DOHH2 (cell line): ENCODE measurements at regions not wholly inside any gene's neighbourhood (a gene's known extent, or its start where the extent isn't known, plus 50 kb on each side); places are given as distances from the start of the nearest gene placed in this dataset.
"Not testable (repeated sequence)": the region's sequence is repeated elsewhere in the genome, so short reads cannot be mapped to it uniquely, and the experiment has no call there.

Source experiments
- H3F3A ChIP-seq: fragments of 200-600 bp; sonication (generic), shearing (Covaris generic); 2 replicates; pipeline ENCODE4 v1.6.0; 2016; ENCODE audit warnings: antibody characterized with exemption, mild to moderate bottlenecking; ENCODE audit not compliant: control insufficient read depth, insufficient read depth
- H3K27ac ChIP-seq: fragments of 200-600 bp; sonication (generic); 2 replicates; pipeline ENCODE4 v1.5.1; 2014; ENCODE audit warnings: low read depth, mild to moderate bottlenecking, low read length, moderate library complexity
- H3K27me3 ChIP-seq: fragments of 200-600 bp; sonication (generic); 2 replicates; pipeline ENCODE4 v1.6.1; 2014; ENCODE audit warnings: mild to moderate bottlenecking, low read length, mixed read lengths; ENCODE audit not compliant: control insufficient read depth
- H3K36me3 ChIP-seq: fragments of 200-600 bp; sonication (generic); 2 replicates; pipeline ENCODE4 v1.6.1; 2014; ENCODE audit warnings: mild to moderate bottlenecking, low read length, moderate library complexity, mixed read lengths; ENCODE audit not compliant: control insufficient read depth
- H3K4me1 ChIP-seq: fragments of 200-600 bp; sonication (generic); 2 replicates; pipeline ENCODE4 v1.6.1; 2014; ENCODE audit warnings: mild to moderate bottlenecking, low read length, mixed read lengths; ENCODE audit not compliant: control insufficient read depth
- H3K4me2 ChIP-seq: fragments of 200-600 bp; sonication (generic); 2 replicates; pipeline ENCODE4 v1.6.0; 2014; ENCODE audit warnings: mild to moderate bottlenecking, low read length, moderate library complexity
- H3K4me3 ChIP-seq: fragments of 200-600 bp; sonication (generic); 2 replicates; pipeline ENCODE4 v1.5.1; 2014; ENCODE audit warnings: mild to moderate bottlenecking, low read length, mixed read lengths
- H3K79me2 ChIP-seq: fragments of 200-600 bp; sonication (generic); 2 replicates; pipeline ENCODE4 v1.6.1; 2014; ENCODE audit warnings: mild to moderate bottlenecking, low read length, mixed read lengths; ENCODE audit not compliant: control insufficient read depth
- H3K9me2 ChIP-seq: fragments of 200-600 bp; sonication (generic); replicated peaks from 2 replicates; pipeline ENCODE4 v1.6.1; 2014; ENCODE audit warnings: mild to moderate bottlenecking, low read length, mixed read lengths; ENCODE audit not compliant: control insufficient read depth
- H3K9me3 ChIP-seq: fragments of 200-600 bp; sonication (generic); 2 replicates; pipeline ENCODE4 v1.6.1; 2014; ENCODE audit warnings: antibody characterized with exemption, low read length, mixed read lengths; ENCODE audit not compliant: control insufficient read depth, insufficient read depth
- H4K20me1 ChIP-seq: fragments of 200-600 bp; sonication (generic); 2 replicates; pipeline ENCODE4 v1.6.0; 2014; ENCODE audit warnings: low read depth, mild to moderate bottlenecking, antibody characterized with exemption, low read length, moderate library complexity; ENCODE audit not compliant: control insufficient read depth, insufficient read depth
- EZH2phosphoT487 ChIP-seq: fragments of 200-600 bp; sonication (generic); IDR thresholded peaks from 2 replicates; pipeline ENCODE4 v1.6.1; 2017; ENCODE audit warnings: borderline replicate concordance, mild to moderate bottlenecking, antibody characterized with exemption, low read length, moderate library complexity, mixed read lengths
- TF ChIP-seq, protein P1 (sequence below): fragments of 200-600 bp; sonication (generic); IDR thresholded peaks from one replicate; pipeline ENCODE4 v1.5.1; 2014; ENCODE audit warnings: antibody characterized with exemption, mild to moderate bottlenecking, low read depth, low read length; ENCODE audit not compliant: poor library complexity, severe bottlenecking

DNA sequence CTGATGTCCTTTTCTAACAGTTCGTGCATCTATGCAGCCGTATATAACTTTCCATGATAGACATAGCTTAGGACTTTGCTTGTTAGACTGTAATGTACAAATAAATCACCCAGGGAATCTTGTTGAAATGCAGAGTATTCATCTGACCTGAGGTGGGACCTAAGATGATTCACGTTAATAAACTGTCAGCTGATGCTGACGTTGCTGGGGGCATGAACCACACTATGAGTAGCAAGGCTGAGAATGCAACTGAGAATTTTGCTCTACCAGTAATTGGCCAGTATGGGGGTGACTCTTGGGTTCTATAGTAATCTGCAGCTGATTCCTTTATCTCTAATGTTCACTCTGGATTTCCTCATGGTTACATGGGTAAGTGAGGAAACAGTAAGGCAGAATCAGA is 130.1 kb upstream of the MALRD1 start:
- H3K4me1 ChIP-seq: no peaks in the 10 kb centered on the region

DNA sequence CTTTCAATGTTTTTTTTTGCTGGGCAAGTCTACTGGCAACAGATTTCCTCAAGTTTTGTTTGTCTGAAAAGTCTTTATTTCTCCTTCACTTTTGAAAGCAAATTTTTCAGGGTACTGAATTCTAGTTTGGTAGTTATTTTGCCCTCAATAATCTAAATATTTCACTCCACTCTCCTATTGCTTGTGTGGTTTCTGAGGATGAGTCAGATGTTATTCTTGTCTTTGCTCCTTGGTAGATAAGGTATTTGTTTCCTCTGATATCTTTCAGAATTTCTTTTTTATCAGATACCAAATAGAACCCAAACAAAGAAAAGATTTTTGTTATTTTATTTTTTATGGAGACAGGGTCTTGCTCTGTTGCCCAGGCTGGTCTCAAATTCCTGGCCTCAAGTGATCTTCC is 99.2 kb upstream of the MALRD1 start:
- H3K9me3 ChIP-seq: no peaks in the 10 kb centered on the region
- TF ChIP-seq EZH2phosphoT487: no peak
- TF ChIP-seq, protein P1, sequence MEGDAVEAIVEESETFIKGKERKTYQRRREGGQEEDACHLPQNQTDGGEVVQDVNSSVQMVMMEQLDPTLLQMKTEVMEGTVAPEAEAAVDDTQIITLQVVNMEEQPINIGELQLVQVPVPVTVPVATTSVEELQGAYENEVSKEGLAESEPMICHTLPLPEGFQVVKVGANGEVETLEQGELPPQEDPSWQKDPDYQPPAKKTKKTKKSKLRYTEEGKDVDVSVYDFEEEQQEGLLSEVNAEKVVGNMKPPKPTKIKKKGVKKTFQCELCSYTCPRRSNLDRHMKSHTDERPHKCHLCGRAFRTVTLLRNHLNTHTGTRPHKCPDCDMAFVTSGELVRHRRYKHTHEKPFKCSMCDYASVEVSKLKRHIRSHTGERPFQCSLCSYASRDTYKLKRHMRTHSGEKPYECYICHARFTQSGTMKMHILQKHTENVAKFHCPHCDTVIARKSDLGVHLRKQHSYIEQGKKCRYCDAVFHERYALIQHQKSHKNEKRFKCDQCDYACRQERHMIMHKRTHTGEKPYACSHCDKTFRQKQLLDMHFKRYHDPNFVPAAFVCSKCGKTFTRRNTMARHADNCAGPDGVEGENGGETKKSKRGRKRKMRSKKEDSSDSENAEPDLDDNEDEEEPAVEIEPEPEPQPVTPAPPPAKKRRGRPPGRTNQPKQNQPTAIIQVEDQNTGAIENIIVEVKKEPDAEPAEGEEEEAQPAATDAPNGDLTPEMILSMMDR: no peak
- no peak overlapping the region for H3K4me2 ChIP-seq

More for the DNA sequence above, 130.1 kb upstream of the MALRD1 start:
- Histone ChIP-seq H3K27ac (no peak overlapping the region), H3K27me3 (no peaks in the 10 kb centered on the region), H3F3A (no peaks in the 10 kb centered on the region), H3K4me2 (no peak overlapping the region), H3K4me3 (no peak overlapping the region), H3K36me3 (no peaks in the 10 kb centered on the region), H4K20me1 (no peaks in the 10 kb centered on the region), H3K79me2 (no peaks in the 10 kb centered on the region), H3K9me3 (no peaks in the 10 kb centered on the region), H3K9me2 (no peaks in the 10 kb centered on the region)
- no peak for TF ChIP-seq EZH2phosphoT487
- TF ChIP-seq, protein P1: no peak

DNA sequence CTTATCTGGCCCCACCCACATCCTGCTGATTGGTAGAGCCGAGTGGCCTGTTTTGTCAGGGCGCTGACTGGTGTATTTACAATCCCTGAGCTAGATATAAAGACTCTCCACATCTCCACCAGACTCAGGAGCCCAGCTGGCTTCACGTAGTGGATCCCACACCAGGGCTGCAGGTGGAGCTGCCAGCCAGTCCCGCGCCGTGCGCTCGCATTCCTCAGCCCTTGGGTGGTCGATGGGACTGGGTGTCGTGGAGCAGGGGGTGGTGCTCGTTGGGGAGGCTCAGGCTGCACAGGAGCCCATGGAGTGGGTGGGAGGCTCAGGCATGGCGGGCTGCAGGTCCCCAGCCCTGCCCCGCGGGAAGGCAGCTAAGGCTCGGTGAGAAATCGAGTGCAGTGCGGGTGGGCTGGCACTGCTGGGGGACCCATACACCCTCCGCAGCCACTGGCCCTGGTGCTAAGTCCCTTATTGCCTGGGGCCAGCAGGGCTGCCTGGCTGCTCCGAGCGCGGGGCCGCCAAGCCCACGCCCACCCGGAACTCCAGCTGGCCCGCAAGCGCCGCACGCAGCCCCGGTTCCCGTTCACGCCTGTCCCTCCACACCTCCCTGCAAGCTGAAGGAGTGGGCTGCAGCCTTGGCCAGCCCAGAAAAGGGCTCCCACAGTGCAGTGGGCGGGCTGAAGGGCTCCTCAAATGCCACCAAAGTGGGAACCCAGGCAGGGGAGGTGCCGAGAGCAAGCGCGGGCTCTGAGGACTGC is 97.4 kb upstream of the MALRD1 start:
- not testable (repeated sequence) for H3K9me2 ChIP-seq, H3K36me3 ChIP-seq, H3K27ac ChIP-seq, H3F3A ChIP-seq, H3K27me3 ChIP-seq, H3K79me2 ChIP-seq, H3K4me2 ChIP-seq, H4K20me1 ChIP-seq, H3K4me1 ChIP-seq, H3K9me3 ChIP-seq, H3K4me3 ChIP-seq

More for the DNA sequence above, 99.2 kb upstream of the MALRD1 start:
- H3F3A ChIP-seq: no peaks in the 10 kb centered on the region
- H3K27ac ChIP-seq: no peak overlapping the region
- H3K36me3 ChIP-seq: no peaks in the 10 kb centered on the region
- H3K79me2 ChIP-seq: no peaks in the 10 kb centered on the region
- H3K9me2 ChIP-seq: no peaks in the 10 kb centered on the region
- H3K4me1 ChIP-seq: no peaks in the 10 kb centered on the region
- H4K20me1 ChIP-seq: no peaks in the 10 kb centered on the region
- no peaks in the 10 kb centered on the region for H3K27me3 ChIP-seq
- no peak overlapping the region for H3K4me3 ChIP-seq

DNA sequence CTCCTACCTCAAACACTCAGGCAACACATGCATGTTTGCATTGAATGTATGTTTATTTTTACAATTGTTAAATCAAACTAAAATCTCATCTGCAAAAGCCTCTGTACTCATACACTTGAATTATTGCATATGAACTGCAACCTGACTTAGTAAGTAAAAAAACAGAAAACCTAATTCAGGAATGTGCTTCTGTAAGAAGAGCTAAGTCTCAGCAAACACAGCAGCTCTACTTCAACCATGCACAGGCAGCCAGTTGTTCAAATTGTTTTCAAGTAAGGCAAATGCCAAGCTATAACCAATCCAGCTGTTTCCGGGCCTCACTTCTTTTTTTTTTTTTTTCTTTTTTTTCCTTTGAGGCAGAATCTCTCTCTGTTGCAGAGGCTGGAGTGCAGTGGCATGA is 93.5 kb upstream of the MALRD1 start:
- Histone ChIP-seq H3F3A (no peaks in the 10 kb centered on the region), H3K4me2 (no peak overlapping the region)

More for the DNA sequence above, 93.5 kb upstream of the MALRD1 start:
- Histone ChIP-seq H3K9me2 (no peaks in the 10 kb centered on the region), H3K36me3 (no peaks in the 10 kb centered on the region), H3K4me3 (no peak overlapping the region), H3K27ac (no peak overlapping the region), H4K20me1 (no peaks in the 10 kb centered on the region), H3K79me2 (no peaks in the 10 kb centered on the region), H3K9me3 (no peaks in the 10 kb centered on the region; the same call in 1 of the 2 replicates), H3K27me3 (no peaks in the 10 kb centered on the region), H3K4me1 (no peaks in the 10 kb centered on the region)
- no peak for TF ChIP-seq EZH2phosphoT487
- TF ChIP-seq, protein P1: no peak
